ENCODE measurements at regions not wholly inside any gene's neighbourhood (a gene's known extent, or its start where the extent isn't known, plus 50 kb on each side); places are given as distances from the start of the nearest gene placed in this dataset.
"Not testable (repeated sequence)": the region's sequence is repeated elsewhere in the genome, so short reads cannot be mapped to it uniquely, and the experiment has no call there.

DNA sequence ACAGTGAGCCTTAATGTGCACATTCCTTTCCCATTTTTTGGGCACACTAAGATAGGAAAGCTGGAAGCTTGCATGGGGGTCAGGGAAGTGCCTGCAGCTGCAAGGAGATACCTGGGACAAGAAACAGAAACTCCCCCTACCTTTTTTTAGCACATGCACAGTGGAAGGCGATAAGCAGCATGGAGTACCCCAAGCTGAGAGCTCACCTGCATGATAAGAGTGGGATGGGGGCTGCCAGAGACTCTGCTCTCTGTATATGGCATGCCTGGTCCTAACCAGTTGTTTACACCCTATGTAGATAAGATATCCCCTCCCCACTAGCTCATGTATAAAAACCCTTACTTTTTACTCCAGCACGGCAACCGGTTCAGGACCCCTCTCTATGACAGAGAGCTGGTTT is 135.9 kb downstream of the TENT5D start:
- no peak for DNase-seq
- Histone ChIP-seq H3K4me3 (no peak overlapping the region), H3K4me1 (no peaks in the 10 kb centered on the region), H3K27me3 (no peaks in the 10 kb centered on the region), H3K9me3 (no peaks in the 10 kb centered on the region), H3K27ac (no peak overlapping the region), H3K36me3 (no peaks in the 10 kb centered on the region)
- no peak for TF ChIP-seq CTCF (IDR thresholded peaks at IDR 0.05)
- intact Hi-C loops (cut with DNase I; ENCODE audit: low total_unique reads) = no loop called here

GRCh38 chrX:80572636-80573035 is 152.4 kb downstream of the TENT5D start:
- Histone ChIP-seq H3K36me3 (no peaks in the 10 kb centered on the region), H3K27me3 (no peaks in the 10 kb centered on the region), H3K4me1 (no peaks in the 10 kb centered on the region), H3K9me3 (no peaks in the 10 kb centered on the region), H3K4me3 (no peak overlapping the region), H3K27ac (no peak overlapping the region)
- intact Hi-C loops (cut with DNase I; ENCODE audit: low total_unique reads) = no loop called here
- no peak for DNase-seq
- TF ChIP-seq CTCF (IDR thresholded peaks at IDR 0.05) = no peak

GRCh38 chrX:80573275-80573674 is 153.0 kb downstream of the TENT5D start:
- H3K4me1 ChIP-seq = no peaks in the 10 kb centered on the region
- no peaks in the 10 kb centered on the region for H3K27me3 ChIP-seq
- no peaks in the 10 kb centered on the region for H3K36me3 ChIP-seq
- no peak for TF ChIP-seq CTCF (IDR thresholded peaks at IDR 0.05)
- intact Hi-C loops (cut with DNase I; ENCODE audit: low total_unique reads) = no loop called here
- no peaks in the 10 kb centered on the region for H3K9me3 ChIP-seq
- no peak for DNase-seq
- H3K27ac ChIP-seq = no peak overlapping the region
- no peak overlapping the region for H3K4me3 ChIP-seq

- H3K9me3 ChIP-seq; DNase-seq; H3K27ac ChIP-seq; intact Hi-C loops (cut with DNase I; ENCODE audit: low total_unique reads); H3K36me3 ChIP-seq; H3K4me3 ChIP-seq; H3K4me1 ChIP-seq; H3K27me3 ChIP-seq: not testable (repeated sequence)
Measured at GRCh38 chrX:80574486-80575086, 154.3 kb downstream of the TENT5D start.

GRCh38 chrX:80576267-80576666 is 156.0 kb downstream of the TENT5D start:
- no peaks in the 10 kb centered on the region for H3K36me3 ChIP-seq
- H3K4me1 ChIP-seq = no peaks in the 10 kb centered on the region
- DNase-seq = no peak
- no peaks in the 10 kb centered on the region for H3K9me3 ChIP-seq
- TF ChIP-seq CTCF (IDR thresholded peaks at IDR 0.05) = no peak
- intact Hi-C loops (cut with DNase I; ENCODE audit: low total_unique reads) = no loop called here
- no peaks in the 10 kb centered on the region for H3K27me3 ChIP-seq
- H3K27ac ChIP-seq = no peak overlapping the region
- H3K4me3 ChIP-seq = no peak overlapping the region

- intact Hi-C loops (cut with DNase I; ENCODE audit: low total_unique reads) = no loop called here
Measured at GRCh38 chrX:80576806-80577533, 156.7 kb downstream of the TENT5D start.

More at GRCh38 chrX:80576806-80577533, 156.7 kb downstream of the TENT5D start:
- Histone ChIP-seq H3K36me3 (no peaks in the 10 kb centered on the region), H3K27me3 (no peaks in the 10 kb centered on the region), H3K4me3 (no peak overlapping the region), H3K9me3 (no peaks in the 10 kb centered on the region), H3K4me1 (no peaks in the 10 kb centered on the region), H3K27ac (no peak overlapping the region)
- DNase-seq = no peak
- TF ChIP-seq CTCF (IDR thresholded peaks at IDR 0.05) = no peak
